HepG2 (cell line): ENCODE measurements at regions not wholly inside any gene's neighbourhood (a gene's known extent, or its start where the extent isn't known, plus 50 kb on each side); places are given as distances from the start of the nearest gene placed in this dataset.

Experiments used
- ATAC-seq: fragments of 200-7000 bp; cut with Tn5 transposase; 3 replicates; pipeline ENCODE4 v1.9.1; 2020; ENCODE audit warnings: mild to moderate bottlenecking, moderate library complexity
- BruUV-seq: library from RNA; stranded (reverse); fragments of 400-500 nt; replicated peaks from 2 replicates; lab custom pipeline; 2021; lab: Mats Ljungman, UMichigan
- CTCF ChIA-PET: fragments of 300-600 bp; formaldehyde crosslinking; extraction: SDS; loops from one replicate; lab custom pipeline; 2021; ENCODE audit warnings: low total read pairs, inconsistent platforms, low intra/inter-chr PET ratio; lab: Yijun Ruan, JAX
- POLR2A ChIA-PET: fragments of 350-600 bp; sonication (Branson Sonifier 250); formaldehyde crosslinking; loops from one replicate; lab custom pipeline; 2020; ENCODE audit warnings: antibody characterized with exemption, inconsistent platforms; lab: Yijun Ruan, JAX
- DNase-seq: peaks from one replicate; pipeline ENCODE4 v3.0.0-alpha.2; 2015; ENCODE audit warnings: low spot score
- FAIRE-seq: peaks from 3 replicates; lab custom pipeline; 2011; peaks lifted over from hg19 to GRCh38; lab: Jason Lieb, UNC
- H2AFZ ChIP-seq: one replicate; pipeline ENCODE4 v1.6.1; 2011; ENCODE audit warnings: low read length, inconsistent platforms
- H3K27ac ChIP-seq: fragments of 300-600 bp; 3 replicates; pipeline ENCODE4 v1.8.0; 2011; ENCODE audit warnings: mixed run types, mild to moderate bottlenecking, mixed read lengths, low read length, inconsistent platforms; ENCODE audit not compliant: insufficient read depth; ENCODE audit errors: extremely low read length
- H3K27me3 ChIP-seq, 2 experiments: fragments of 200-600 bp in 1 of 2; 2 replicates in 1 of 2; 3 replicates in 1 of 2; pipeline versions ENCODE4 v1.6.0 to v1.8.0; 2011; ENCODE audit warnings: low read length in 2 of 2, mild to moderate bottlenecking in 2 of 2, moderate library complexity in 2 of 2, inconsistent platforms in 1 of 2; ENCODE audit not compliant: insufficient read depth in 2 of 2, control insufficient read depth in 1 of 2
- H3K36me3 ChIP-seq, 2 experiments: fragments of 200-600 bp in 1 of 2; replicated peaks in 1 of 2; 2 replicates in 1 of 2; 3 replicates in 1 of 2; pipeline versions ENCODE4 v1.5.1 to v1.8.0; 2011; ENCODE audit warnings: low read length in 2 of 2, inconsistent platforms in 1 of 2; ENCODE audit not compliant: insufficient read depth in 2 of 2, control insufficient read depth in 1 of 2
- H3K4me1 ChIP-seq: 2 replicates; pipeline ENCODE4 v1.5.1; 2012; ENCODE audit warnings: low read length, inconsistent platforms; ENCODE audit not compliant: insufficient read depth
- H3K4me2 ChIP-seq: 2 replicates; pipeline ENCODE4 v1.6.0; 2011; ENCODE audit warnings: low read depth, low read length, inconsistent platforms
- H3K4me3 ChIP-seq, 3 experiments: fragments of 200-600 bp in 1 of 3; sonication (generic), shearing (Covaris generic) in 1 of 3; replicated peaks in 1 of 3; 2 replicates each; pipeline ENCODE4 v1.5.1; 2011 to 2016; ENCODE audit warnings: low read length in 3 of 3, inconsistent platforms in 2 of 3, low read depth in 2 of 3, mild to moderate bottlenecking in 2 of 3, control low read depth in 1 of 3, mixed read lengths in 1 of 3; ENCODE audit not compliant: insufficient read depth in 1 of 3
- H3K79me2 ChIP-seq: one replicate; pipeline ENCODE4 v1.6.1; 2011; ENCODE audit warnings: low read length, inconsistent platforms; ENCODE audit not compliant: insufficient read depth
- H3K9ac ChIP-seq: 2 replicates; pipeline ENCODE4 v1.6.0; 2011; ENCODE audit warnings: mild to moderate bottlenecking, low read depth, low read length, inconsistent platforms; ENCODE audit not compliant: insufficient read depth
- H3K9me3 ChIP-seq: 2 replicates; pipeline ENCODE4 v1.5.1; 2012; ENCODE audit warnings: mild to moderate bottlenecking, low read length
- H4K20me1 ChIP-seq: 2 replicates; pipeline ENCODE4 v1.6.0; 2011; ENCODE audit warnings: inconsistent platforms, mild to moderate bottlenecking, low read length, moderate library complexity; ENCODE audit not compliant: insufficient read depth
- ATAD3A ChIP-seq: sonication (generic); formaldehyde crosslinking; IDR thresholded peaks from 2 replicates; pipeline ENCODE4 v1.4.0; 2020; ENCODE audit warnings: missing genetic modification reagents
- CREM ChIP-seq, 2 experiments: sonication (generic) in 1 of 2; formaldehyde crosslinking in 1 of 2; IDR thresholded peaks; 2 replicates each; pipeline versions ENCODE4 v1.4.0 to v1.6.1; 2016 to 2020; ENCODE audit warnings: antibody characterized with exemption in 1 of 2, mild to moderate bottlenecking in 1 of 2, missing genetic modification reagents in 1 of 2
- FOXP4 ChIP-seq: sonication (generic); formaldehyde crosslinking; IDR thresholded peaks from 2 replicates; pipeline ENCODE4 v1.4.0; 2020; ENCODE audit warnings: missing genetic modification reagents
- GTF3A ChIP-seq: sonication (generic); formaldehyde crosslinking; conservative IDR thresholded peaks from 2 replicates; pipeline ENCODE4 v1.4.0; 2020; ENCODE audit warnings: mild to moderate bottlenecking, missing genetic modification reagents
- HCFC1 ChIP-seq: fragments of 150-350 bp; IDR thresholded peaks from 2 replicates; pipeline ENCODE4 v1.6.1; 2014; ENCODE audit warnings: low read depth, low read length
- HNRNPUL1 ChIP-seq: fragments of 200-400 bp; formaldehyde crosslinking; IDR thresholded peaks from 2 replicates; pipeline ENCODE4 v1.6.1; 2017; ENCODE audit warnings: low read depth, mild to moderate bottlenecking, low read length, moderate library complexity
- MIER3 ChIP-seq: IDR thresholded peaks from 2 replicates; pipeline ENCODE4 v1.6.1; 2016; ENCODE audit warnings: missing compliant biosample characterization, borderline replicate concordance
- PRDM4 ChIP-seq: sonication (generic); formaldehyde crosslinking; IDR thresholded peaks from 2 replicates; pipeline ENCODE4 v1.9.0; 2021; ENCODE audit warnings: missing genetic modification reagents, borderline replicate concordance
- RORA ChIP-seq: sonication (generic); formaldehyde crosslinking; IDR thresholded peaks from 2 replicates; pipeline ENCODE4 v1.5.0; 2020; ENCODE audit warnings: mild to moderate bottlenecking, missing genetic modification reagents, moderate library complexity
- SNAPC5 ChIP-seq: sonication (generic); formaldehyde crosslinking; IDR thresholded peaks from 2 replicates; pipeline ENCODE4 v1.8.1; 2023; ENCODE audit warnings: mild to moderate bottlenecking, missing genetic modification reagents, borderline replicate concordance
- STAT5B ChIP-seq: sonication (generic); formaldehyde crosslinking; IDR thresholded peaks from 2 replicates; pipeline ENCODE4 v1.4.0; 2020; ENCODE audit warnings: missing genetic modification reagents
- TGIF2 ChIP-seq: IDR thresholded peaks from 2 replicates; pipeline ENCODE4 v1.6.1; 2016; ENCODE audit warnings: control low read depth, missing compliant biosample characterization
- ZMYM2 ChIP-seq: sonication (generic); formaldehyde crosslinking; IDR thresholded peaks from 2 replicates; pipeline ENCODE4 v1.8.0; 2022; ENCODE audit warnings: mild to moderate bottlenecking, missing genetic modification reagents
- ZNF232 ChIP-seq: sonication (generic); formaldehyde crosslinking; IDR thresholded peaks from 2 replicates; pipeline ENCODE4 v1.4.0; 2020; ENCODE audit warnings: missing genetic modification reagents, borderline replicate concordance
- ZNF317 ChIP-seq: sonication (generic); formaldehyde crosslinking; IDR thresholded peaks from 2 replicates; pipeline ENCODE4 v1.5.0; 2020; ENCODE audit warnings: mild to moderate bottlenecking, missing genetic modification reagents
- ZNF7 ChIP-seq: IDR thresholded peaks from 2 replicates; pipeline ENCODE4 v1.6.1; 2016; ENCODE audit warnings: missing biosample characterization, missing genetic modification reagents
- WGBS: methylation state at CpG from one replicate; pipeline ENCODE4 v1.1.6; 2017; ENCODE audit warnings: low lambda C conversion rate; 5-methylcytosine and 5-hydroxymethylcytosine counted together
- in situ Hi-C: cut with HindIII; loops from 2 replicates; pipeline ENCODE4 v1.10.0; 2017; ENCODE audit warnings: low pct_unique_long_range_greater_than_20kb; ENCODE audit not compliant: extremely low pct_ligation_motif_present
- intact Hi-C: fragments of 100-400 bp; cut with micrococcal nuclease; formaldehyde crosslinking; loops from one replicate; pipeline ENCODE4 v1.10.0; 2022; ENCODE audit not compliant: unreplicated experiment

- H3K36me3 ChIP-seq, result no peaks in the 10 kb centered on the region
- POLR2A ChIA-PET, result no interaction called here
- no peaks in the 10 kb centered on the region; a peak in 1 of 5 replicates for H3K27me3 ChIP-seq
- ATAC-seq (no peak), FAIRE-seq (no peak), DNase-seq (no peak)
- TF ChIP-seq STAT5B (CRISPR knock-in tag) (no peak), ZNF7 (CRISPR knock-in tag) (no peak), ZNF232 (CRISPR knock-in tag) (no peak), ATAD3A (no peak), HCFC1 (no peak), RORA (CRISPR knock-in tag) (no peak), PRDM4 (CRISPR knock-in tag) (no peak), ZMYM2 (CRISPR knock-in tag) (no peak), TGIF2 (CRISPR knock-in tag) (no peak), HNRNPUL1 (no peak), ZNF317 (CRISPR knock-in tag) (no peak), SNAPC5 (no peak), MIER3 (CRISPR knock-in tag) (no peak), FOXP4 (CRISPR knock-in tag) (no peak), GTF3A (CRISPR knock-in tag) (no peak), CREM (IDR thresholded peaks at IDR 0.05) (no peak), CREM (CRISPR knock-in tag; IDR thresholded peaks at IDR 0.05) (no peak)
- no peaks in the 10 kb centered on the region for H4K20me1 ChIP-seq
- 19% methylated on average over 3 of the region's 3 CpGs for WGBS
- in situ Hi-C loops (no loop called here), intact Hi-C loops (no loop called here)
- H3K9me3 ChIP-seq, result no peaks in the 10 kb centered on the region
- H3K9ac ChIP-seq, result no peak overlapping the region
- H3K4me3 ChIP-seq, result no peak overlapping the region
- H3K4me2 ChIP-seq, result no peak overlapping the region
- no TSS peak for BruUV-seq
- H3K79me2 ChIP-seq, result no peaks in the 10 kb centered on the region
- H2AFZ ChIP-seq, result no peak overlapping the region
- no peak overlapping the region for H3K27ac ChIP-seq
- no peaks in the 10 kb centered on the region for H3K4me1 ChIP-seq
- CTCF ChIA-PET, result no interaction called here
These were observed 130.9 kb upstream of the ANKRD1 start for GRCh38 chr10:91051829-91052228.
